ENCODE measurements at regions not wholly inside any gene's neighbourhood (a gene's known extent, or its start where the extent isn't known, plus 50 kb on each side); places are given as distances from the start of the nearest gene placed in this dataset.

DNA sequence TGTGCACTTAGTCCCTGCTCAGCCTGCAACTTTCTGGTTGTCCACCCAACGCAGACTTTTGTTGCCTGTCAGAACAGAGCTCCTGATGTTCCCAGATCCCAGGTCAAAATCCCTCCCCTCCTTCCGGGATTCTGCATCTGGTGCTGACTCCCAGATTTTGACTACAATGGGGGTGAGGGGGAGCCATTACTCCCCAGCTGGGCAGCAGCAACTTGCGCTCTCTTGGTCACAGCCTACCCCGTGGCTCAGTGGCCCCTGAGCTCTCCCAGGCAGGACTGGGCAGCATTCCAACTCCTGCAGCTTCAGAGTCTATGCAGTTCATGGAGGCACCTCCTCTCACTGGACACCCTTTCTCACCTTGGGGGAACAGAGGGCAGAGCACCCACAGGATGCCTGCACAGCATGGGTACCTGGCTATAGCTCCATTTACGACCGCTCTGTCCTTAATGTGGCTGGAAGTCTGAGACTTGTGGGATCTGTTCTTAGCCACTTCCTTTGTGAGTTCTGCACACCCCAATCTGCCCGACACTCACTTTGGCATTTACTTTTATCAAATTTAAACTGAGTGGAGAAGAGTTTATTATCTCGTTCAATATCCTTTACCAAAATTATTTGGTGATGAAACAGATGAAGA is 545.5 kb upstream of the MGMT start:
- no peak for DNase-seq

DNA sequence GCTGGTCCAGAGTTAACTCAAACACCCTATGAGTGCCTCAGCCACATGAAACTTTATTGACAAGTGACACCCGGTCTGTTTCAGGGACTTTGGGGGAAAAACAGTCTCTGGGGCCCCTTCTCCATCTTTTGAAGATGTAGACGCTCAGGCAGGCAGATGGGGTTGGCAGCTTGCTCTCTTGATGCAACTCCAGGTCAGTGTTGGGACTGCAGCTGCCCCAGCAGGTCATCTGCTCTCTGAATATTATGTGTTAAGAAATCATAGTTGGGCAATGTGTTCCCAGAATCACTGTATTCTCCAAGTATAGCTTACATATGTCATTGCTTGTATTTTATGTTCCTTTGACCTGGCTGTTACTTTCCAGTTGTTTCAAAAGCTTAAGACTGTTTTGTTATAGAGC is 544.9 kb upstream of the MGMT start:
- no peak for DNase-seq

DNA sequence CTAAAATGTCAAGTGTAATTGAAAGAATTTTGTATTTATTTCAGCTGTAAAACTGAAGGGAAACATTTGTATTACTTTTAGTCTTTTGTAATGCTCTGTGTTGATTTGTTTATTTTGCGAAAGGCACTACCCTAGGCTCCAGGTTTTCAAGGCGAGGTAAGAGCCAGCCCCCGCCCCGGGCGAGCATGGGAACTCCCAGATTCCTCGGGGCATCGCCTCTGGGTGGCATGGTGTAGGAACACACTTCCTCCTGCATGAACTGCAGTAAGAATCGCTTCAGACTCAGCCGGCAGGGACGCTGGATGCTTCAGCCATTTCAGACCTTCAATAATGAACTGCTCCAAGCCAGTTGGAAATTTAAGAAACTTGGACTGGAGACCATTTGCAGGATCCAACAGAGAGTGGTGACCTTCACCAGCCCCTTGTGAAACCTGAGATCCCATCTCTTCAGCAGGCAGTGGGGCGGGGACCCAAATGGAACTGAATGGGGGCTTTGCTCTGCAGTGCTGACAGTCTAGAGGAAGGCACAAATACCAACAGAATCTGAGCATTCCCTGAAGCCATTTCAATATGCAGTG is 544.3 kb upstream of the MGMT start:
- no peak for DNase-seq

DNA sequence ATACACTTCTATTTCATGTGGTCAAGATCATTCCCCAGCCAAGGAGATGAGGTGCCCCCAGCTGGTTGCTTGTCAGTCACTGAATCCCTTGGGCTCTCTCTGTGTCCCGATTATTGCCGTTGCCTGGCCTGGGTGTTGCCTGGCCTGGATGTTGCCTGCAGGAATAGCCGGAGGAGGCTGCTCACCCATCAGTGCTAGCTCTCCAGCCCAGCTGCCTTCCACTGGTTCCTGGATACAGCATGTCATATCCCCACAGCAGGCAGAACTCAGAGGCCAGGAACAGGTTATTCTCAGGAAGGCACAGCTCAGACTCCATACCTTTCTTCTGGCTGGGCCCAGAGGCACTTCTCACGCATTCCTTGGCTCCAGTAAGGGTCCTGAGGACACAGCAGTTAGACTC is 542.1 kb upstream of the MGMT start:
- DNase-seq, result no peak

DNA sequence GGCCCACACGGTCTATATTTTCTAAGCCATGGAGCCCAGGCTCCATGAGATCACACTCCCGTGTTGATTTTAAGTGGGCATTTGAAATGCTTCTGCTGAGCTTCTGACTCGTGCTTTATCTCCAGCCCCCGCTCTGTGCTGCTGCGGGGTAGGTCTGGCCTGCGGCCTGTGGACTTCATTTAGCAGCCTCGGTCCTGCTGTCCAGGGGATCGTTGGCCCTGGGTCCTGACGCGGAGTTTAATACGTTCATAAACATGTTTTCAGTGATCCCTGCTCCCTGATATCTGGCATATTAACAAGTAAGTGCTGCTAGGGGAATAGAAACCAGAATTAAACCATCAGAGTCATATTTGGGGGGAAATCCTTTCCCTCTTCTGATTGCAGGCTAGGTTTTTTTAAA is 540.3 kb upstream of the MGMT start:
- no peak for DNase-seq

- no peak for DNase-seq
Observed at GRCh38 chr10:128927497-128928161, 539.4 kb upstream of the MGMT start.

DNA sequence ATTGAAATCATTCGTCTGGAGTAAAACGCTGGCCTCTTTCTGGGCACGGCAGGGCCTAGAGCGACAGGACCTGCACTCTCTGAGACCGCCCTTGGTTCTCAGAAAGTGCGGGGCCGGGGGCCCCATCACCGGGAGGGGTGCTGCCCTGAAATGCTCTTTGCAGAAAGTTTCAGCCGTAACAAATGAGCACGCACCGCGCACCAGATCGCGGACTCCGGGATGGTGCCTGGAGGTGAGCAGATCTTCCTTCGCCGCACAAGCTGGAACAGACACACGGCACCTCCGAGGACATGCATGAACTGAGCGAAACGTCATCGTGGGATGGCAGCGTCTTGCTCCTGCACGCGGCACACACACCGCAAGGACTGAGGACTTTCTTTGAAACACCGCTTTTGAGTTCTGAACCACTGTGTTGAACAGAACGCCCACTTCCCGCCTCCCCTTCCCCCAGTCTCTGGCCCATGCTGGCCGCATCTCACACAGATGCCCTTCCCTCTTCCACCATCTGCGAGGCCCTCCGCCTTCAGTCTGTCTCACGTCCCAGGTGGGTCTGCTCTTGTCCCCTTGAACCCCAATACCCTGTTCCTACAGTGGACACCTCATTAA is 538.7 kb upstream of the MGMT start:
- no peak for DNase-seq

DNA sequence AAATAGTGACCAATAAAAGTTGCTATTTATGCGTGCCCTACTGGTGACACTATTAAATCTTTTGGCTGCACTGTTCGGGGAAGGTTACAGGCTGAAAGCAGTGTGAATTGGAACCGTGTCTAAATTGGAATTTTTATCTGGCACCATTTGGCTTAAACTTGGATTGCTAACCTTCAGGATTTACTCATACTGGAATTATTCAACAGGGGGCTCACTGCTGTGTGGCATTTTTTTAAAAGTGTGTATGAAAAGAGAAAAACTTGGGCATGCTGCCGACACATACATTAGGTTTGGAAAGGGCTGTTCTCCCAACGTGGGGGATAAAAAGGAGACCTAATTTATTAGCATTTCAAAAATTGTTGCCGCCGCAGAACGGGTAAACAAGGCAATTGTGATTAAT is 537.9 kb upstream of the MGMT start:
- no peak for DNase-seq

DNA sequence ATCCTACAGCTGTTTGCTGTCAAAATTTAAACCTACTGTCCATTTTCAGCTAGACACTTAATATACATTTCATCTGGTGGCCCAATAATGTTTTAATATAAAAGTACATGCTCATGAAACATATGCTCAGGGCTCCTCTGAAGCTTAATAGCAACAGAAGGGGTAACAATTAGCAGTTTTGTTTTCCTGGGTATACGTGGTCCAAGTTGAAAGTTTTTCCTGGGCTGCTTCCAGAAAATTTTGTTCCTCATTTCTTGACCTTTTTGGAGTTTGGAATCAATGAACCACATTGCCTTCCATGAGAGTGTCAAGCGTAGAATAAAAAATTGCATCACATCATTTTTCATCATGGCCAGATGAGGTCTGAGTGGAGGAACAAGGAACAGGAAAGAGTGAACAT is 537.3 kb upstream of the MGMT start:
- DNase-seq, result no peak

- DNase-seq, result no peak
Observed at GRCh38 chr10:128930515-128930914, 536.5 kb upstream of the MGMT start.

GRCh38 chr10:128932071-128932820 is 534.8 kb upstream of the MGMT start:
- no peak for DNase-seq

GRCh38 chr10:128934492-128934891 is 532.5 kb upstream of the MGMT start:
- no peak for DNase-seq

GRCh38 chr10:128936392-128936791 is 530.6 kb upstream of the MGMT start:
- no peak for DNase-seq

- DNase-seq, result no peak
Observed at GRCh38 chr10:128938558-128938957, 528.5 kb upstream of the MGMT start.

- DNase-seq, result no peak
Observed at GRCh38 chr10:128940081-128940480, 527.0 kb upstream of the MGMT start.

- DNase-seq, result no peak
Observed at GRCh38 chr10:128943111-128943510, 523.9 kb upstream of the MGMT start.

GRCh38 chr10:128945398-128945797 is 521.6 kb upstream of the MGMT start:
- no peak for DNase-seq

DNA sequence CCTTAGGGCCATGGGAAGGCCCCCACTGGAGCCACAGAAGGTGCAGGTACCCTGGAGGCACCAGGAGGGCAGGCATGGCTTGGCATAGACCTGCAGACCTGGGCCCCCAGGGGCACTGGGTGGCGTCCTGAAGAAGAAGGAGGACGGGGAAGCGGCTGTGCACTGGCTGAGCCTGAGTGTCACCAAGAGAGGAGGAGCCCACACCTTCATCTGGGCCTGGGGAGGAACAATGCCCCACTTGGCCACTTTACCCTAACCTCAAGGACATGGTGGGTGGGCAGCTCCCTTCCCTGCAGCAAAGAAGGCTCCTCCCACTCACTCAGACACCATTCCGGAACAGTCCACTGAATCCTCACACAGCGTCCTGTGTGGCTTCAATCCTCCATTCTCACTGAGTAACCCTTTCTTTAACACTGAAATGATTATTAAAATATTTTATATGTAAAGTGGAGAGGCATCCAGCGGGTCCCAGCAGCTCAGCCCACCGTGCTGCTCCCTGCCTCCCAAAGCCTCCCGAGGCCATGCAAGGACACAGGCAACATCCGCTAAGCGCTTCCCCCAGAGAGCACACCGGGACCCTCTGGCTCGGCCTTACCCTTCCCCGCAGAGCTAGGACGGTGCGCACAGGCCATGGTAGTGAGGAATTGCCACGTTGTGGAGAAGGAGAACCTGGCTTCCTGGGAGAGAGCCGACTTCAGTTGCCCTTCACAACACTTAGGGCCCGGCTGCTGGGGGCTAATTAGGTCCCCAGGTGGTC is 516.7 kb upstream of the MGMT start:
- DNase-seq, result no peak

- DNase-seq, result no peak
Observed at GRCh38 chr10:128950916-128951275, 516.1 kb upstream of the MGMT start.

DNA sequence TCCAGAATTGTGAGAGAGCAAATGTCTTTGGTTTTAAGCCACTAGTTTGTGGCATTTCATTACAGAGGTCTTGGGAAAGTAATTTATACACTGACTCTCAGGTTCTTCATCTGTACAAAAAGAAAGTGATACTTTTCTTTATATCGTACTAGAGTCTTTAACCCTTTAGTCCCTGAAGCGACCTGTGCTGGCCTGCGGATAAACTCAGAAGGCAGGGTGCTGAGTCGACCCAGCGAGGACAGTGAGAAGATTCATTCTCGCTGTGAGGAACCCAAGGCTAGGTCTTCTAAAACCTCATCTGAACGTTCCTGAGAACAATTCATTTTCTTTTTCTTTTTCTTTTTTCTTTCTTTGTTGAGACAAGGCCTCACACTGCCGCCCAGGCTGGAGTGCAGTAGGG is 514.2 kb upstream of the MGMT start:
- no peak for DNase-seq

- DNase-seq, result no peak
Observed at GRCh38 chr10:128956149-128956548, 510.9 kb upstream of the MGMT start.

- no peak for DNase-seq
Observed at GRCh38 chr10:128957221-128957620, 509.8 kb upstream of the MGMT start.
